GM20000 (cell line): ENCODE measurements at regions not wholly inside any gene's neighbourhood (a gene's known extent, or its start where the extent isn't known, plus 50 kb on each side); places are given as distances from the start of the nearest gene placed in this dataset.
"Not testable (repeated sequence)": the region's sequence is repeated elsewhere in the genome, so short reads cannot be mapped to it uniquely, and the experiment has no call there.

ENCODE experiments used
- DNase-seq: peaks from one replicate; pipeline ENCODE4 v3.0.0; 2012; ENCODE audit warnings: low spot score
- CTCF ChIP-seq: IDR thresholded peaks from 2 replicates; pipeline ENCODE4 v1.5.1; 2012; ENCODE audit warnings: mild to moderate bottlenecking, control low read depth; ENCODE audit errors: extremely low read depth, missing control alignments

GRCh38 chr1:69109277-69109676, 458.4 kb upstream of the LRRC7 start:
- no peak for DNase-seq
- no peak for TF ChIP-seq CTCF

- DNase-seq, result no peak
- no peak for TF ChIP-seq CTCF
Observed at GRCh38 chr1:69110851-69111250, 456.9 kb upstream of the LRRC7 start.

GRCh38 chr1:69120126-69120741, 447.5 kb upstream of the LRRC7 start:
- not testable (repeated sequence) for DNase-seq

GRCh38 chr1:69120817-69121216, 446.9 kb upstream of the LRRC7 start:
- TF ChIP-seq CTCF, result no peak
- DNase-seq, result no peak

GRCh38 chr1:69121723-69122122, 446.0 kb upstream of the LRRC7 start:
- DNase-seq, result no peak
- no peak for TF ChIP-seq CTCF

GRCh38 chr1:69122373-69122772, 445.3 kb upstream of the LRRC7 start:
- no peak for DNase-seq
- TF ChIP-seq CTCF, result no peak

- DNase-seq, result no peak
- no peak for TF ChIP-seq CTCF
Observed at GRCh38 chr1:69123486-69123885, 444.2 kb upstream of the LRRC7 start.

- DNase-seq, result no peak
- no peak for TF ChIP-seq CTCF
Observed at GRCh38 chr1:69126796-69127195, 440.9 kb upstream of the LRRC7 start.
